ENCODE measurements at regions not wholly inside any gene's neighbourhood (a gene's known extent, or its start where the extent isn't known, plus 50 kb on each side); places are given as distances from the start of the nearest gene placed in this dataset.

DNA sequence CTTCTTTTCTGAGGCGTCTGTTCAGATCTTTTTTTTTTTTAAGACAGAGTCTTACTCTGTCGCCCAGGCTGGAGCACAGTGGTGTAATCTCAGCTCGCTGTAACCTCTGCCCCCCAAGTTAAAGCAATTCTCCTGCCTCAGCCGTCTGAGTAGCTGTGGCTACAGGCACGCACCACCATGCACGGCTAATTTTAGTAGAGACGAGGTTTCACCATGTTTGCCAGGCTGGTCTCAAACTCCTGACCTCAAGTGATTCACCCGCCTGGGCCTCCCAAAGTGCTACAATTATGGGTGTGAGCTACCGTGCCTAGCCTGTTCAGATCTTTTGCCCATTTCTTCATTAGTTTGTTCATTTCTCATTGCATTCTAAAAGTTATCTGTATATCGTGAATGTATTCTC lies 55.1 kb upstream of the DBX2 start:
- TF ChIP-seq SP1 (IDR thresholded peaks at IDR 0.05) (no peak), L3MBTL2 (conservative IDR thresholded peaks at IDR 0.05) (no peak), FOXM1 (IDR thresholded peaks at IDR 0.05; ENCODE audit: borderline replicate concordance) (no peak), SUZ12 (IDR thresholded peaks at IDR 0.05) (no peak), ELF4 (IDR thresholded peaks at IDR 0.05) (no peak), ZNF384 (IDR thresholded peaks at IDR 0.05) (no peak), HDGF (IDR thresholded peaks at IDR 0.05; ENCODE audit: borderline replicate concordance) (no peak), FOXK2 (IDR thresholded peaks at IDR 0.05) (no peak), BHLHE40 (IDR thresholded peaks at IDR 0.05; ENCODE audit: borderline replicate concordance) (no peak), NFRKB (IDR thresholded peaks at IDR 0.05) (no peak)
- TF ChIP-seq, protein P1, sequence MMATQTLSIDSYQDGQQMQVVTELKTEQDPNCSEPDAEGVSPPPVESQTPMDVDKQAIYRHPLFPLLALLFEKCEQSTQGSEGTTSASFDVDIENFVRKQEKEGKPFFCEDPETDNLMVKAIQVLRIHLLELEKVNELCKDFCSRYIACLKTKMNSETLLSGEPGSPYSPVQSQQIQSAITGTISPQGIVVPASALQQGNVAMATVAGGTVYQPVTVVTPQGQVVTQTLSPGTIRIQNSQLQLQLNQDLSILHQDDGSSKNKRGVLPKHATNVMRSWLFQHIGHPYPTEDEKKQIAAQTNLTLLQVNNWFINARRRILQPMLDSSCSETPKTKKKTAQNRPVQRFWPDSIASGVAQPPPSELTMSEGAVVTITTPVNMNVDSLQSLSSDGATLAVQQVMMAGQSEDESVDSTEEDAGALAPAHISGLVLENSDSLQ (IDR thresholded peaks at IDR 0.05), result no peak
